Fibroblast of skin of right biceps (primary cell): ENCODE measurements at regions not wholly inside any gene's neighbourhood (a gene's known extent, or its start where the extent isn't known, plus 50 kb on each side); places are given as distances from the start of the nearest gene placed in this dataset.
"Not testable (repeated sequence)": the region's sequence is repeated elsewhere in the genome, so short reads cannot be mapped to it uniquely, and the experiment has no call there.

Experiments
- DNase-seq: peaks from one replicate; pipeline ENCODE4 v3.0.0-alpha.2; 2013

- not testable (repeated sequence) for DNase-seq
Observed at GRCh38 chr7:131662301-131662873, 106.0 kb upstream of the PODXL start.

- DNase-seq = no peak
Observed at GRCh38 chr7:131657881-131658280, 101.5 kb upstream of the PODXL start.

- DNase-seq = no peak
Observed at GRCh38 chr7:131656980-131657723, 100.7 kb upstream of the PODXL start.

- DNase-seq = no peak
Observed at GRCh38 chr7:131655866-131656265, 99.4 kb upstream of the PODXL start.

- DNase-seq = no peak
Observed at GRCh38 chr7:131655447-131655846, 99.0 kb upstream of the PODXL start.

GRCh38 chr7:131654668-131655326, 98.4 kb upstream of the PODXL start:
- peak; percentile 76 for DNase-seq

GRCh38 chr7:131654249-131654558, 97.8 kb upstream of the PODXL start:
- no peak for DNase-seq

- peak; percentile 52 for DNase-seq
Observed at GRCh38 chr7:131653418-131654248, 97.2 kb upstream of the PODXL start.

GRCh38 chr7:131652934-131653333, 96.5 kb upstream of the PODXL start:
- peak; percentile 50 for DNase-seq

GRCh38 chr7:131652194-131652593, 95.8 kb upstream of the PODXL start:
- no peak for DNase-seq

- DNase-seq = no peak
Observed at GRCh38 chr7:131649879-131650278, 93.5 kb upstream of the PODXL start.

GRCh38 chr7:131649003-131649541, 92.6 kb upstream of the PODXL start:
- DNase-seq = no peak

- DNase-seq = no peak
Observed at GRCh38 chr7:131648491-131648890, 92.1 kb upstream of the PODXL start.

- no peak for DNase-seq
Observed at GRCh38 chr7:131646203-131646602, 89.8 kb upstream of the PODXL start.

- peak; percentile 76 for DNase-seq
Observed at GRCh38 chr7:131642429-131642828, 86.0 kb upstream of the PODXL start.

- DNase-seq = no peak
Observed at GRCh38 chr7:131640686-131641085, 84.3 kb upstream of the PODXL start.

GRCh38 chr7:131638641-131639430, 82.4 kb upstream of the PODXL start:
- no peak for DNase-seq

GRCh38 chr7:131637859-131638258, 81.4 kb upstream of the PODXL start:
- no peak for DNase-seq

GRCh38 chr7:131636092-131636491, 79.7 kb upstream of the PODXL start:
- DNase-seq = no peak

- DNase-seq = not testable (repeated sequence)
Observed at GRCh38 chr7:131634197-131634596, 77.8 kb upstream of the PODXL start.

- peak; percentile 93 for DNase-seq
Observed at GRCh38 chr7:131633342-131633843, 77.0 kb upstream of the PODXL start.

- no peak for DNase-seq
Observed at GRCh38 chr7:131630427-131630826, 74.0 kb upstream of the PODXL start.
